Heart right ventricle (tissue), 16 donors: ENCODE measurements at regions not wholly inside any gene's neighbourhood (a gene's known extent, or its start where the extent isn't known, plus 50 kb on each side); places are given as distances from the start of the nearest gene placed in this dataset.

ENCODE experiments used
- ATAC-seq, 8 donors: fragments of 200-7000 bp; cut with Tn5 transposase; one replicate each; pipeline ENCODE4 v1.9.1; 2020; ENCODE audit warnings: mild to moderate bottlenecking in 8 of 8, moderate library complexity in 8 of 8, moderate number of reproducible peaks in 1 of 8
- DNase-seq, 2 donors: peaks; one replicate each; pipeline ENCODE4 v3.0.0-alpha.2; 2020
- H3K27ac ChIP-seq, 10 donors: fragments of 200-600 bp; sonication (generic) in 2 of 10; one replicate each; pipeline versions ENCODE4 v1.5.0 to v1.8.0; 2020 to 2022; ENCODE audit warnings: mild to moderate bottlenecking in 3 of 10
- H3K27me3 ChIP-seq, 7 donors: fragments of 200-600 bp; one replicate each; pipeline ENCODE4 v1.8.0; 2021 to 2022; ENCODE audit warnings: mild to moderate bottlenecking in 2 of 7
- H3K36me3 ChIP-seq, 9 donors: fragments of 200-600 bp; sonication (generic) in 1 of 9; one replicate each; pipeline versions ENCODE4 v1.5.0 to v1.8.0; 2020 to 2022; ENCODE audit warnings: mild to moderate bottlenecking in 2 of 9
- H3K4me1 ChIP-seq, 9 donors: fragments of 200-600 bp; sonication (generic) in 1 of 9; one replicate each; pipeline versions ENCODE4 v1.5.0 to v1.8.0; 2020 to 2022; ENCODE audit warnings: mild to moderate bottlenecking in 4 of 9
- H3K4me3 ChIP-seq, 10 donors: fragments of 200-600 bp; sonication (generic) in 2 of 10; one replicate each; pipeline versions ENCODE4 v1.5.0 to v1.8.0; 2020 to 2022; ENCODE audit warnings: mild to moderate bottlenecking in 7 of 10, moderate library complexity in 2 of 10
- H3K9me3 ChIP-seq, 11 donors: fragments of 200-600 bp in 10 of 11; sonication (generic) in 2 of 11; one replicate each; pipeline versions ENCODE4 v1.5.0 to v1.8.0; 2013 to 2022; ENCODE audit warnings: mild to moderate bottlenecking in 2 of 11, control low read depth in 1 of 11, moderate library complexity in 1 of 11
- CTCF ChIP-seq, 9 donors: fragments of 200-600 bp; sonication (generic) in 2 of 9; IDR thresholded peaks; one replicate each; pipeline versions ENCODE4 v1.5.0 to v1.8.0; 2021 to 2022; ENCODE audit warnings: antibody characterized with exemption in 9 of 9, mild to moderate bottlenecking in 5 of 9, moderate library complexity in 1 of 9
- WGBS, 2 donors: extraction: QIAGEN DNeasy Blood & Tissue Kit; methylation state at CpG; one replicate each; pipeline ENCODE4 v1.1.7; 2013; ENCODE audit warnings: inconsistent platforms in 1 of 2; 5-methylcytosine and 5-hydroxymethylcytosine counted together
- intact Hi-C, 10 donors: fragments of 100-400 bp; cut with DNase I; formaldehyde crosslinking; loops; one replicate each; pipeline versions ENCODE4 v1.11.1 to v1.14.2; 2022
- donor health status: Arrhythmogenic right ventricular cardiomyopathy.
- donor health status: ischemic (EF 13 %, LVEDD 7.1; RV severe dilation, severe dysfunction).
- donor health status: healthy with polysubstance abuse.
- donor health status: DM: no; HTN: yes; CAD: no.
- donor health status: DM: no; HTN: no; CAD: no.
- donor health status: ischemic (EF 25% LVEDD 6.9; RV normal size, moderate dysfunction).
- donor health status: ischemic (EF 25% LVEDD 5.7; RV mildly dilated, moderate dysfunction).
- donor health status: healthy.
- donor health status: DM: yes; HTN: yes; CAD: no.
- donor health status: Ischemic cardiomyopathy.
- donor health status: ischemic (EF 35%, LVEDD 5.7; RV mildly dilated, moderate dysfunction).
- donor health status: nonischemic (EF 11% LVEDD 7.7; RV severe dilation, severe dysfunction).
- donor health status: DM: yes; HTN: yes; CAD: no.
- donor health status: PGD.
- donor health status: ischemic (EF 29% LVEDD 5.4; RV normal size, mild dysfunction).
- donor health status: nonischemic (EF 23%, LVEDD 6.1; RV moderate dilation, normal function).

DNA sequence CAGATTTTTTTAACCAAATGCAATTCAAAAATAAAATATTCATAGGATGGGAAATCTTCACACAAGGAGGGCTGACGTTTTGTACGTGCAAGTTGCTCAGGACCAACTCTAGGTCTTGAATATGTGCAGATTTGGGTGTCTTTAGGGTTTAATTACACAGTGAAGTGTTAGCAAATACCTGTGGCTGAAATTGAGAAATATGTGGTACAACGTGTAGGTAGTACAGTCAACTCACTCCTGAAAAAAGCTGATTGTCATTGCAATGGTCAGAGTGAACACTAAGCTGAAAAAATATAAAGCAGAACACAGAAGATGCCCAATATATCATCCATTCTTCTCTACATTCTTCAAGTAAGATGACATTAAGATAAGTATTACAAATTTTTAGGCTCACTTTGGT is 314.3 kb downstream of the SLITRK1 start:
- peaks cover 0 to 6% (median 0%) of the 10 kb centered on the region in 11 donors for H3K9me3 ChIP-seq
- intact Hi-C loops, result no loop called here
- no peaks in the 10 kb centered on the region for H3K36me3 ChIP-seq
- ATAC-seq, result no peak
- no peak overlapping the region for H3K4me3 ChIP-seq
- no peaks in the 10 kb centered on the region for H3K4me1 ChIP-seq
- 50 to 82% methylated on average over 3 of the region's 3 CpGs for WGBS, 2 donors
- no peaks in the 10 kb centered on the region for H3K27me3 ChIP-seq
- H3K27ac ChIP-seq, result no peak overlapping the region
- DNase-seq, result no peak
- no peak for TF ChIP-seq CTCF (IDR thresholded peaks at IDR 0.05)

DNA sequence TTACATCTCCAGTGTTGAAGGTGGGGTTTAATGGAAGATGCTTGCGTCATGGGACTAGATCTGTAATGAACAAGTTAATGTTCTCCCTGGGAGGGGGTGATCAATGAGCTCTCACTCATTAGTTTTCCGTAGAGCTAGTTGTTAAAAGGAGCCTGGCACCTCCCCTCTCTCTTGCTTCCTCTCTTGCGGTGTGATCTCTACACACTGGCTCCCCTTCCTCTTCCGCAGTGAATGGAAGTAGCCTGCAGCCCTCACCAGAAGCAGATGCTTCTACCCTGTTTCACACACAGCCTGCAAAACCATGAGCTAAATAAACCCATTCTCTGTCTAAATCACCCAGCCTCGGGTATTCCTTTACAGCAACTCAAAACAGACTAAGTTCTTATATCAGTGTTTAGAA is 318.8 kb downstream of the SLITRK1 start:
- WGBS, 2 donors, result 67 to 73% methylated on average over 5 of the region's 5 CpGs
- H3K4me1 ChIP-seq, result no peaks in the 10 kb centered on the region
- no peak for ATAC-seq
- H3K27me3 ChIP-seq, result no peaks in the 10 kb centered on the region
- peaks cover 0 to 6% (median 0%) of the 10 kb centered on the region in 11 donors for H3K9me3 ChIP-seq
- DNase-seq, result no peak
- TF ChIP-seq CTCF (IDR thresholded peaks at IDR 0.05), result no peak
- no peaks in the 10 kb centered on the region for H3K36me3 ChIP-seq
- H3K4me3 ChIP-seq, result no peak overlapping the region
- intact Hi-C loops, result no loop called here
- H3K27ac ChIP-seq, result no peak overlapping the region

DNA sequence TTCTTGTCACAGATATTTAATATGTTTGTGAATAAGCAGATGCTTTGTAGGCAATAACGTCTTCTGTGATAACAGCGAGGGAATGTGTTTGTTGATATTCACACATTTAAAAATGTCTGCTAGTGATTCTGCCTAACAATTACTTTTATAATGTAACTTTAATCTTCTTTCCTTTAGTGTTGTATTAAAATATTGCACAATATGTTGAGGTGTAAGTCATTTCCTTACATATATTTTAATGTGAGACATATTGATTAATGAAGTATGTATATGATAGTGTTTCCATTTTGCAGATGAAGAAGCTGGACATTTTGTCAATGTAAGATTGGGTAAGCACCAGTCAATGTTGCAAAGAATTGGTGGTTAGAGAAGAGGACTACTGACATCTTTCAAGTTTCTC is 324.4 kb downstream of the SLITRK1 start:
- no peak for TF ChIP-seq CTCF (IDR thresholded peaks at IDR 0.05)
- Histone ChIP-seq H3K36me3 (no peaks in the 10 kb centered on the region), H3K9me3 (peaks cover 0 to 12% (median 0%) of the 10 kb centered on the region in 11 donors), H3K4me3 (no peak overlapping the region), H3K27me3 (no peaks in the 10 kb centered on the region), H3K4me1 (no peaks in the 10 kb centered on the region), H3K27ac (no peak overlapping the region)
- WGBS, 2 donors, result 65 to 68% methylated on average over 2 of the region's 2 CpGs
- ATAC-seq, result no peak
- no peak for DNase-seq
- intact Hi-C loops, result no loop called here

GRCh38 chr13:83549671-83550070 is 332.6 kb downstream of the SLITRK1 start:
- Histone ChIP-seq H3K36me3 (no peaks in the 10 kb centered on the region), H3K4me1 (no peaks in the 10 kb centered on the region), H3K27me3 (no peaks in the 10 kb centered on the region), H3K27ac (no peak overlapping the region), H3K4me3 (no peak overlapping the region), H3K9me3 (peaks cover 0 to 23% (median 0%) of the 10 kb centered on the region in 11 donors)
- intact Hi-C loops, result no loop called here
- WGBS, 2 donors, result 87 to 95% methylated on average over 1 of the region's 1 CpG
- DNase-seq, result no peak
- no peak for TF ChIP-seq CTCF (IDR thresholded peaks at IDR 0.05)
- no peak for ATAC-seq

- ATAC-seq (no peak), DNase-seq (no peak)
- H3K4me3 ChIP-seq, result no peak overlapping the region
- WGBS, 2 donors, result 54 to 57% methylated on average over 1 of the region's 1 CpG
- intact Hi-C loops, result no loop called here
- H3K36me3 ChIP-seq, result no peaks in the 10 kb centered on the region
- H3K27ac ChIP-seq, result no peak overlapping the region
- H3K4me1 ChIP-seq, result no peaks in the 10 kb centered on the region
- no peaks in the 10 kb centered on the region for H3K27me3 ChIP-seq
- TF ChIP-seq CTCF (IDR thresholded peaks at IDR 0.05), result no peak
- peaks cover 0 to 24% (median 0%) of the 10 kb centered on the region in 11 donors for H3K9me3 ChIP-seq
Measured at GRCh38 chr13:83547043-83547442, 335.2 kb downstream of the SLITRK1 start.
